ENCODE measurements at regions not wholly inside any gene's neighbourhood (a gene's known extent, or its start where the extent isn't known, plus 50 kb on each side); places are given as distances from the start of the nearest gene placed in this dataset.

DNA sequence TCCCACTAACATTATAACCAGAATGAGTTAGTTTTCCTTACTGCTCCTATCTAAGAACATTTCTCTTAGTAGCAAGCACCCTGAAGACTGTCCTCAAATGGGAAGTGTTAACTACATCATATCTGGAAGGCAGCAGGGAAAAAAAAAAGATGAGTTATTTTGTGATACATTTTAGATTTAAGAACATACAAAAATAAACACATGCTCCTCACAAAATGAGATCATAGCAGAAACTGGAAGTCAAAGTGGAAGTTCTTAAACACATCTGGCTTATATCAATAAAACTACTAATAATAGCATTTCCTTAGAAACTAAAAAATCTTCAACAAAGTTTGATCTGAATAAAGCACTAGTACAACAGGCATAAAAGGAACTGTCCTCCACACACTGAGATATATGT is 70.4 kb downstream of the SLITRK6 start:
- peaks cover 2% of the 10 kb centered on the region for H3K4me1 Mint-ChIP-seq (ENCODE audit: low read depth, unreplicated experiment)
- Histone ChIP-seq H3K27ac (ENCODE audit: low read depth, low read length) (no peak overlapping the region), H3K4me2 (ENCODE audit: low read length) (no peak overlapping the region), H3K27me3 (ENCODE audit: insufficient read depth, low read length) (no peaks in the 10 kb centered on the region), H3K9me3 (ENCODE audit: insufficient read depth, low read depth, low read length) (no peaks in the 10 kb centered on the region), H3K4me1 (ENCODE audit: insufficient read depth, low read length) (no peaks in the 10 kb centered on the region), H4K20me1 (ENCODE audit: insufficient read depth, low read length) (no peaks in the 10 kb centered on the region), H3K4me3 (ENCODE audit: insufficient read depth, low read depth, low read length) (no peak overlapping the region), H2AFZ (ENCODE audit: low read depth, low read length) (no peak overlapping the region), H3K36me3 (ENCODE audit: insufficient read depth, low read length) (no peaks in the 10 kb centered on the region), H3K79me2 (ENCODE audit: insufficient read depth, low read length) (no peaks in the 10 kb centered on the region), H3K9ac (ENCODE audit: low read length) (no peak overlapping the region)
- H3K36me3 Mint-ChIP-seq (ENCODE audit: low read depth, unreplicated experiment): no peaks in the 10 kb centered on the region
- DNase-seq (ENCODE audit: low read depth) (peak; percentile 3), FAIRE-seq (no peak)
- no peak overlapping the region for H3K4me3 Mint-ChIP-seq (ENCODE audit: unreplicated experiment)
- H3K27ac Mint-ChIP-seq (ENCODE audit: unreplicated experiment): no peak overlapping the region
- no peaks in the 10 kb centered on the region for H3K27me3 Mint-ChIP-seq (ENCODE audit: low read depth, unreplicated experiment)
- no peak for TF ChIP-seq EZH2 (IDR thresholded peaks at IDR 0.05; ENCODE audit: insufficient read depth, low read length)
- TF ChIP-seq, protein P1, sequence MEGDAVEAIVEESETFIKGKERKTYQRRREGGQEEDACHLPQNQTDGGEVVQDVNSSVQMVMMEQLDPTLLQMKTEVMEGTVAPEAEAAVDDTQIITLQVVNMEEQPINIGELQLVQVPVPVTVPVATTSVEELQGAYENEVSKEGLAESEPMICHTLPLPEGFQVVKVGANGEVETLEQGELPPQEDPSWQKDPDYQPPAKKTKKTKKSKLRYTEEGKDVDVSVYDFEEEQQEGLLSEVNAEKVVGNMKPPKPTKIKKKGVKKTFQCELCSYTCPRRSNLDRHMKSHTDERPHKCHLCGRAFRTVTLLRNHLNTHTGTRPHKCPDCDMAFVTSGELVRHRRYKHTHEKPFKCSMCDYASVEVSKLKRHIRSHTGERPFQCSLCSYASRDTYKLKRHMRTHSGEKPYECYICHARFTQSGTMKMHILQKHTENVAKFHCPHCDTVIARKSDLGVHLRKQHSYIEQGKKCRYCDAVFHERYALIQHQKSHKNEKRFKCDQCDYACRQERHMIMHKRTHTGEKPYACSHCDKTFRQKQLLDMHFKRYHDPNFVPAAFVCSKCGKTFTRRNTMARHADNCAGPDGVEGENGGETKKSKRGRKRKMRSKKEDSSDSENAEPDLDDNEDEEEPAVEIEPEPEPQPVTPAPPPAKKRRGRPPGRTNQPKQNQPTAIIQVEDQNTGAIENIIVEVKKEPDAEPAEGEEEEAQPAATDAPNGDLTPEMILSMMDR (IDR thresholded peaks at IDR 0.05; ENCODE audit: insufficient read depth, low read depth, low read length): no peak
- no peaks in the 10 kb centered on the region for H3K9me3 Mint-ChIP-seq (ENCODE audit: unreplicated experiment)

DNA sequence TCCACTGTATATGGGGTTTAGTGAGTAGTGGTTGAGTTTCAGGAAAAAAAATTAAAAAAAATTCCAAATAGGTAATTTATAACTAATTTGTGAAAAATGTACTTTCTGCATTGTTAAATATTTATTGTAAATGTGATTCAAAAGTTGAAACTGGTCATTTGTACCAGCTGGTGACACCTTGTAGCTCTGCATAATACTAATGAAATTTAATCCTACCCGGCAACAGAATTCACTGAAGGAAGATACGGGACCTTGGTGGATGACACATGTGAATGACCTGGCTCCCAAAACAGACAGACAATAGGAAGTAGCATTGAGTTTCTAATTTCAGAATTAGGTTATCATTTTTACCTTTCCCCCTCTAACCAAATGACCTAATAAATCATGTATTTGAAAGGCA is 73.8 kb downstream of the SLITRK6 start:
- H3K36me3 Mint-ChIP-seq (ENCODE audit: low read depth, unreplicated experiment): no peaks in the 10 kb centered on the region
- H3K27ac Mint-ChIP-seq (ENCODE audit: unreplicated experiment): no peak overlapping the region
- no peak for FAIRE-seq
- peaks cover 2% of the 10 kb centered on the region for H3K4me1 Mint-ChIP-seq (ENCODE audit: low read depth, unreplicated experiment)
- no peak for TF ChIP-seq EZH2 (IDR thresholded peaks at IDR 0.05; ENCODE audit: insufficient read depth, low read length)
- TF ChIP-seq, protein P1 (IDR thresholded peaks at IDR 0.05; ENCODE audit: insufficient read depth, low read depth, low read length): no peak
- Histone ChIP-seq H3K79me2 (ENCODE audit: insufficient read depth, low read length) (no peaks in the 10 kb centered on the region), H2AFZ (ENCODE audit: low read depth, low read length) (no peak overlapping the region), H3K9me3 (ENCODE audit: insufficient read depth, low read depth, low read length) (no peaks in the 10 kb centered on the region), H3K9ac (ENCODE audit: low read length) (no peak overlapping the region), H3K4me3 (ENCODE audit: insufficient read depth, low read depth, low read length) (no peak overlapping the region), H3K4me2 (ENCODE audit: low read length) (no peak overlapping the region), H3K4me1 (ENCODE audit: insufficient read depth, low read length) (no peaks in the 10 kb centered on the region), H4K20me1 (ENCODE audit: insufficient read depth, low read length) (no peaks in the 10 kb centered on the region), H3K27me3 (ENCODE audit: insufficient read depth, low read length) (no peaks in the 10 kb centered on the region), H3K27ac (ENCODE audit: low read depth, low read length) (no peak overlapping the region), H3K36me3 (ENCODE audit: insufficient read depth, low read length) (no peaks in the 10 kb centered on the region)
- no peak overlapping the region for H3K4me3 Mint-ChIP-seq (ENCODE audit: unreplicated experiment)
- no peak for DNase-seq (ENCODE audit: low read depth)
- no peaks in the 10 kb centered on the region for H3K9me3 Mint-ChIP-seq (ENCODE audit: unreplicated experiment)
- H3K27me3 Mint-ChIP-seq (ENCODE audit: low read depth, unreplicated experiment): no peaks in the 10 kb centered on the region

DNA sequence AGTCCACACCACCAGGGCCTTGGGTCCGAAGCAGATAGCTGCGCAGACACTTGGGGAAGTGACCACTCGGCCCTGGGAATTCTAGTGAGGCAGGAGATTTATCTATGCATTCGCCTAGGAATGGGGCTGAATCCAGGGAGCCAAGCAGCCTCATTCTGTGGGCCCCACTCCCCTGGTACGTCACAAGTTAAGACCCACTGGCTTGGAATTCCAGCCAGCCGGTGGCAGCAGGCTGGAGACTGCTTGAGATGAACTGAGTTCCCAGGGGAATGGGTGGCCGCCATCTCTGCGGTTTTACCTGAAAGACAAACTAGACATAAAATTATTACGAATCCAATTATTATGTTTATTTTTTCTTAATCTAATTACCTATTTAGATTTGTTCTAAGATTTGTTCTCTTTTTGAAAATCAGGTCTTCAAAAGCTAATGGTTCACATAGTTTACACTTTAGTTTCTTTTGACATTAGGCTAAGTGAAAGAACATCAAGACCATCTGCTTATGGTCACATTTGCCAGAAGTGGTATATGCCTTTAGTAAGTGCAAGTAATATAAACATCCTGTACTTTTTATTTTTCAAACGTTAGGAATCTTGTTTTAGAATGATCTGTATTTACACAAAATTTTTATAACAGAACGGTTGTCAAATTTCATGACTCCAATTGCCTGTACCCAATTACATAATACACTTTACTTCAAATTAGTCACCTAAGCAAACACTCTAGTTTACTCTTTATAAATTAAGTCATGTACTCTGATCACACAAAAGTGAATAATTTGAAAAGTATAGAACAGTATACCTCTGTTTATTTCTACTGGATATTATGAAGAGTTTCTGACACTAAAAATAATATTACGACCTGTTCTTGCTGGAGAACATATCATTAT is 74.4 kb downstream of the SLITRK6 start:
- Mint-ChIP-seq H3K4me1 (ENCODE audit: low read depth, unreplicated experiment) (peaks cover 2% of the 10 kb centered on the region), H3K27me3 (ENCODE audit: low read depth, unreplicated experiment) (no peaks in the 10 kb centered on the region), H3K4me3 (ENCODE audit: unreplicated experiment) (no peak overlapping the region), H3K9me3 (ENCODE audit: unreplicated experiment) (no peaks in the 10 kb centered on the region), H3K36me3 (ENCODE audit: low read depth, unreplicated experiment) (no peaks in the 10 kb centered on the region), H3K27ac (ENCODE audit: unreplicated experiment) (no peak overlapping the region)
- FAIRE-seq (no peak), DNase-seq (ENCODE audit: low read depth) (no peak)
- Histone ChIP-seq H3K27ac (ENCODE audit: low read depth, low read length) (no peak overlapping the region), H3K79me2 (ENCODE audit: insufficient read depth, low read length) (no peaks in the 10 kb centered on the region), H2AFZ (ENCODE audit: low read depth, low read length) (no peak overlapping the region), H3K36me3 (ENCODE audit: insufficient read depth, low read length) (no peaks in the 10 kb centered on the region), H3K4me1 (ENCODE audit: insufficient read depth, low read length) (no peaks in the 10 kb centered on the region), H3K4me3 (ENCODE audit: insufficient read depth, low read depth, low read length) (no peak overlapping the region), H3K4me2 (ENCODE audit: low read length) (no peak overlapping the region), H4K20me1 (ENCODE audit: insufficient read depth, low read length) (no peaks in the 10 kb centered on the region), H3K27me3 (ENCODE audit: insufficient read depth, low read length) (no peaks in the 10 kb centered on the region), H3K9me3 (ENCODE audit: insufficient read depth, low read depth, low read length) (no peaks in the 10 kb centered on the region), H3K9ac (ENCODE audit: low read length) (no peak overlapping the region)
- no peak for TF ChIP-seq EZH2 (IDR thresholded peaks at IDR 0.05; ENCODE audit: insufficient read depth, low read length)
- TF ChIP-seq, protein P1 (IDR thresholded peaks at IDR 0.05; ENCODE audit: insufficient read depth, low read depth, low read length): no peak

All from astrocyte (in vitro differentiated cells and primary cell).